ENCODE measurements at regions not wholly inside any gene's neighbourhood (a gene's known extent, or its start where the extent isn't known, plus 50 kb on each side); places are given as distances from the start of the nearest gene placed in this dataset.

GRCh38 chr3:103791786-103792515 is 1357.1 kb downstream of the ZPLD1 start:
- TF ChIP-seq POLR2AphosphoS5 (IDR thresholded peaks at IDR 0.05) (no peak), CTCF (IDR thresholded peaks at IDR 0.05) (no peak), POLR2A (IDR thresholded peaks at IDR 0.05; ENCODE audit: low read depth) (no peak)
